HCT116 (cell line): ENCODE measurements at regions not wholly inside any gene's neighbourhood (a gene's known extent, or its start where the extent isn't known, plus 50 kb on each side); places are given as distances from the start of the nearest gene placed in this dataset.

Source experiments
- ATAC-seq: fragments of 200-7000 bp; cut with Tn5 transposase; 2 replicates; pipeline ENCODE4 v1.9.1; 2020; ENCODE audit warnings: mild to moderate bottlenecking, moderate library complexity
- BruUV-seq: library from RNA; stranded (reverse); fragments of 400-500 nt; replicated peaks from 2 replicates; lab custom pipeline; 2021; lab: Mats Ljungman, UMichigan
- CTCF ChIA-PET: fragments of 300-600 bp; sonication (Branson Sonifier 250); formaldehyde crosslinking; loops from one replicate; lab custom pipeline; 2021; ENCODE audit warnings: antibody characterized with exemption; lab: Charles Lee
- POLR2A ChIA-PET: fragments of 300-600, 350-600 bp; sonication (Branson Sonifier 250); formaldehyde crosslinking; loops from one replicate; lab custom pipeline; 2021; ENCODE audit warnings: antibody characterized with exemption; lab: Charles Lee
- RAD21 ChIA-PET, 2 experiments: fragments of 300-600 bp; sonication (Branson Sonifier 250); formaldehyde crosslinking; loops; one replicate each; lab custom pipeline; 2023; ENCODE audit warnings: low total read pairs in 2 of 2; ENCODE audit not compliant: uncharacterized antibody in 2 of 2, unreplicated experiment in 2 of 2, low non-redundant PET in 1 of 2; lab: Charles Lee
- DNase-seq: peaks from one replicate; pipeline ENCODE4 v3.0.0-alpha.2; 2010; ENCODE audit warnings: low read depth, low spot score
- H2AFZ ChIP-seq: fragments of 200-600 bp; shearing (Covaris generic), sonication (generic); 2 replicates; pipeline ENCODE4 v1.6.1; 2017; ENCODE audit warnings: low read depth, mixed run types, mixed read lengths, antibody characterized with exemption, low read length; ENCODE audit not compliant: poor library complexity, severe bottlenecking
- H3K27ac ChIP-seq: 2 replicates; pipeline ENCODE4 v1.5.1; 2012; ENCODE audit warnings: low read depth, low read length
- H3K27me3 ChIP-seq: fragments of 200-600 bp; sonication (generic); 2 replicates; pipeline ENCODE4 v1.6.1; 2016; ENCODE audit warnings: mixed run types, low read length, mixed read lengths; ENCODE audit not compliant: insufficient read depth
- H3K36me3 ChIP-seq, 2 experiments: fragments of 200-500 bp in 1 of 2; fragments of 200-600 bp in 1 of 2; sonication (Bioruptor generic) in 1 of 2; sonication (generic) in 1 of 2; 2 replicates each; pipeline versions ENCODE4 v1.5.1 to v1.6.1; 2014 to 2016; ENCODE audit warnings: low read length in 2 of 2, inconsistent platforms in 1 of 2, mixed read lengths in 1 of 2, mixed run types in 1 of 2; ENCODE audit not compliant: insufficient read depth in 2 of 2, control insufficient read depth in 1 of 2
- H3K4me1 ChIP-seq, 2 experiments: fragments of 200-600 bp in 1 of 2; sonication (generic) in 1 of 2; 2 replicates each; pipeline versions ENCODE4 v1.5.1 to v1.6.1; 2012 to 2017; ENCODE audit warnings: low read length in 2 of 2, inconsistent platforms in 1 of 2, mild to moderate bottlenecking in 1 of 2, mixed read lengths in 1 of 2, mixed run types in 1 of 2, moderate library complexity in 1 of 2; ENCODE audit not compliant: insufficient read depth in 2 of 2, control insufficient read depth in 1 of 2
- H3K4me2 ChIP-seq: fragments of 200-600 bp; sonication (generic); 2 replicates; pipeline ENCODE4 v1.6.1; 2017; ENCODE audit warnings: mixed run types, low read length, mixed read lengths
- H3K4me3 ChIP-seq, 2 experiments: fragments of 200-600 bp in 1 of 2; sonication (generic) in 1 of 2; replicated peaks in 1 of 2; 2 replicates each; pipeline ENCODE4 v1.5.1; 2011 to 2016; ENCODE audit warnings: low read length in 2 of 2, control low read depth in 1 of 2, low read depth in 1 of 2, mild to moderate bottlenecking in 1 of 2, mixed read lengths in 1 of 2, mixed run types in 1 of 2
- H3K79me2 ChIP-seq: fragments of 200-600 bp; sonication (generic); 2 replicates; pipeline ENCODE4 v1.6.1; 2017; ENCODE audit warnings: mild to moderate bottlenecking, mixed run types, low read length, moderate library complexity, mixed read lengths; ENCODE audit not compliant: insufficient read depth
- H3K9ac ChIP-seq: fragments of 200-600 bp; sonication (generic); 2 replicates; pipeline ENCODE4 v1.6.1; 2016; ENCODE audit warnings: low read length, mixed read lengths
- H3K9me2 ChIP-seq: fragments of 200-600 bp; sonication (generic), shearing (Covaris generic); 2 replicates; pipeline ENCODE4 v1.6.1; 2017; ENCODE audit warnings: mixed run types, mild to moderate bottlenecking, moderate library complexity; ENCODE audit not compliant: insufficient read depth
- H3K9me3 ChIP-seq, 2 experiments: fragments of 200-500 bp in 1 of 2; fragments of 200-600 bp in 1 of 2; sonication (Bioruptor generic) in 1 of 2; sonication (generic) in 1 of 2; 2 replicates each; pipeline ENCODE4 v1.6.1; 2014 to 2017; ENCODE audit warnings: low read length in 2 of 2, mixed read lengths in 2 of 2, inconsistent platforms in 1 of 2, low read depth in 1 of 2, mild to moderate bottlenecking in 1 of 2, mixed run types in 1 of 2, moderate library complexity in 1 of 2; ENCODE audit not compliant: control insufficient read depth in 1 of 2, insufficient read depth in 1 of 2
- H4K20me1 ChIP-seq: fragments of 200-600 bp; sonication (generic), shearing (Covaris generic); 2 replicates; pipeline ENCODE4 v1.6.1; 2017; ENCODE audit warnings: mixed run types, mild to moderate bottlenecking, moderate library complexity; ENCODE audit not compliant: insufficient read depth
- ATF3 ChIP-seq: IDR thresholded peaks from 2 replicates; pipeline ENCODE4 v1.6.1; 2012
- CBX3 ChIP-seq: IDR thresholded peaks from 2 replicates; pipeline ENCODE4 v1.6.1; 2012; ENCODE audit warnings: low read depth
- CTCF ChIP-seq, 3 experiments: fragments of 200-600 bp in 1 of 3; sonication (generic) in 1 of 3; IDR thresholded peaks in 2 of 3; conservative IDR thresholded peaks in 1 of 3; 2 replicates each; pipeline ENCODE4 v1.5.1; 2012 to 2017; ENCODE audit warnings: low read depth in 2 of 3, low read length in 2 of 3, antibody characterized with exemption in 1 of 3, borderline replicate concordance in 1 of 3, control low read depth in 1 of 3, mild to moderate bottlenecking in 1 of 3, mixed read lengths in 1 of 3, mixed run types in 1 of 3, moderate library complexity in 1 of 3; ENCODE audit not compliant: insufficient read depth in 1 of 3
- EGR1 ChIP-seq: IDR thresholded peaks from 2 replicates; pipeline ENCODE4 v1.6.1; 2012; ENCODE audit warnings: low read depth
- ELF1 ChIP-seq: IDR thresholded peaks from 2 replicates; pipeline ENCODE4 v1.6.1; 2012; ENCODE audit warnings: low read depth, borderline replicate concordance
- JUND ChIP-seq: IDR thresholded peaks from 2 replicates; pipeline ENCODE4 v1.6.1; 2012
- MAX ChIP-seq: IDR thresholded peaks from 2 replicates; pipeline ENCODE4 v1.6.1; 2012
- POLR2A ChIP-seq: IDR thresholded peaks from 2 replicates; pipeline ENCODE4 v1.7.0; 2011; ENCODE audit warnings: borderline replicate concordance; ENCODE audit not compliant: insufficient read depth, insufficient read length; ENCODE audit errors: extremely low read depth
- RAD21 ChIP-seq: IDR thresholded peaks from 2 replicates; pipeline ENCODE4 v1.6.1; 2012; ENCODE audit warnings: low read depth, mild to moderate bottlenecking
- SIN3A ChIP-seq: IDR thresholded peaks from 2 replicates; pipeline ENCODE4 v1.6.1; 2012; ENCODE audit warnings: low read depth
- SP1 ChIP-seq: IDR thresholded peaks from 2 replicates; pipeline ENCODE4 v1.6.1; 2012; ENCODE audit warnings: low read depth
- SRF ChIP-seq: IDR thresholded peaks from 2 replicates; pipeline ENCODE4 v1.6.1; 2012; ENCODE audit warnings: low read depth
- TCF7L2 ChIP-seq: IDR thresholded peaks from 2 replicates; pipeline ENCODE4 v1.7.0; 2011; ENCODE audit warnings: borderline replicate concordance, inconsistent platforms; ENCODE audit not compliant: insufficient read depth, insufficient read length; ENCODE audit errors: extremely low read depth
- YY1 ChIP-seq: IDR thresholded peaks from 2 replicates; pipeline ENCODE4 v1.6.1; 2011; ENCODE audit warnings: low read length, low read depth, moderate library complexity, mild to moderate bottlenecking; ENCODE audit not compliant: insufficient replicate concordance; ENCODE audit errors: extremely low read depth
- ZNF274 ChIP-seq: fragments of 200-500 bp; sonication (Bioruptor generic); IDR thresholded peaks from 2 replicates; pipeline ENCODE4 v1.6.1; 2014; ENCODE audit warnings: mild to moderate bottlenecking, low read depth, low read length, inconsistent platforms
- intact Hi-C: fragments of 100-400 bp; cut with micrococcal nuclease; formaldehyde crosslinking; loops from 2 replicates; pipeline ENCODE4 v1.10.0; 2022

- Histone ChIP-seq H3K4me1 (no peaks in the 10 kb centered on the region), H4K20me1 (no peaks in the 10 kb centered on the region), H3K4me3 (no peak overlapping the region), H3K27ac (no peak overlapping the region), H3K36me3 (no peaks in the 10 kb centered on the region), H3K27me3 (no peaks in the 10 kb centered on the region), H3K9me3 (peaks cover 0 to 4% of the 10 kb centered on the region in 2 experiments; a peak in 1 of 4 replicates), H3K79me2 (no peaks in the 10 kb centered on the region), H3K9me2 (no peaks in the 10 kb centered on the region), H3K9ac (no peak overlapping the region), H3K4me2 (no peak overlapping the region)
- RAD21 ChIA-PET, result no interaction called here
- POLR2A ChIA-PET, result no interaction called here
- CTCF ChIA-PET, result no interaction called here
- DNase-seq (no peak), ATAC-seq (no peak)
- BruUV-seq, result no TSS peak
- TF ChIP-seq YY1, result no peak
- TF ChIP-seq POLR2A, result no peak
- TF ChIP-seq CBX3, result no peak
- no peak for TF ChIP-seq TCF7L2
- no peak for TF ChIP-seq EGR1
- TF ChIP-seq JUND, result no peak
- TF ChIP-seq RAD21, result no peak
- TF ChIP-seq ZNF274, result no peak
- TF ChIP-seq SP1, result no peak
- no peak for TF ChIP-seq SRF
- no peak for TF ChIP-seq ATF3
- no peak for TF ChIP-seq ELF1
- TF ChIP-seq CTCF (IDR thresholded peaks at IDR 0.05 in 2 of 3, conservative IDR thresholded peaks at IDR 0.05 in 1 of 3; ENCODE audit: borderline replicate concordance in 1 of 3, insufficient read depth in 1 of 3, low read depth in 2 of 3, low read length in 2 of 3), result no peak
- TF ChIP-seq MAX, result no peak
- no peak for TF ChIP-seq SIN3A
- TF ChIP-seq, all 23 proteins: peak for 0
- intact Hi-C loops, result no loop called here
- H2AFZ ChIP-seq, result no peak overlapping the region
Measured at GRCh38 chr19:27716922-27717321, 1496.0 kb downstream of the UQCRFS1 start.
